H9 (cell line): ENCODE measurements at regions not wholly inside any gene's neighbourhood (a gene's known extent, or its start where the extent isn't known, plus 50 kb on each side); places are given as distances from the start of the nearest gene placed in this dataset.

Experiments
- DNase-seq: peaks from one replicate; pipeline ENCODE4 v3.0.0-alpha.2; 2017
- H2AFZ ChIP-seq: one replicate; pipeline ENCODE4 v1.6.1; 2013; ENCODE audit warnings: mild to moderate bottlenecking, low read length, control low read depth, moderate library complexity
- H2AK5ac ChIP-seq: 2 replicates; pipeline ENCODE4 v1.6.1; 2013; ENCODE audit warnings: low read length, control low read depth, mixed read lengths; ENCODE audit not compliant: insufficient read length
- H2BK120ac ChIP-seq: one replicate; pipeline ENCODE4 v1.6.1; 2013; ENCODE audit warnings: low read depth, mild to moderate bottlenecking, low read length, control low read depth, inconsistent platforms; ENCODE audit not compliant: poor library complexity, severe bottlenecking
- H2BK12ac ChIP-seq: 2 replicates; pipeline ENCODE4 v1.6.1; 2013; ENCODE audit warnings: low read length, control low read depth, mixed read lengths, low read depth; ENCODE audit not compliant: insufficient read length
- H2BK15ac ChIP-seq: 2 replicates; pipeline ENCODE4 v1.6.1; 2013; ENCODE audit warnings: low read depth, low read length, control low read depth
- H2BK20ac ChIP-seq: one replicate; pipeline ENCODE4 v1.6.1; 2013; ENCODE audit warnings: low read depth, mild to moderate bottlenecking, low read length, control low read depth, inconsistent platforms; ENCODE audit not compliant: poor library complexity, severe bottlenecking
- H2BK5ac ChIP-seq: 2 replicates; pipeline ENCODE4 v1.6.1; 2013; ENCODE audit warnings: low read length, control low read depth, mixed read lengths; ENCODE audit not compliant: insufficient read length
- H3K14ac ChIP-seq: 2 replicates; pipeline ENCODE4 v1.6.1; 2013; ENCODE audit warnings: low read length, control low read depth; ENCODE audit not compliant: insufficient read depth
- H3K18ac ChIP-seq: 2 replicates; pipeline ENCODE4 v1.6.1; 2013; ENCODE audit warnings: low read depth, mild to moderate bottlenecking, mixed read lengths, low read length, control low read depth; ENCODE audit not compliant: insufficient read length
- H3K23ac ChIP-seq: 2 replicates; pipeline ENCODE4 v1.6.1; 2013; ENCODE audit warnings: low read length, control low read depth, mixed read lengths, low read depth; ENCODE audit not compliant: insufficient read length
- H3K23me2 ChIP-seq: 2 replicates; pipeline ENCODE4 v1.6.1; 2013; ENCODE audit warnings: low read depth, mild to moderate bottlenecking, mixed read lengths, low read length, control low read depth; ENCODE audit not compliant: insufficient read length, poor library complexity, severe bottlenecking
- H3K27ac ChIP-seq: 2 replicates; pipeline ENCODE4 v1.5.1; 2013; ENCODE audit warnings: low read length, control low read depth, mixed read lengths, low read depth; ENCODE audit not compliant: insufficient read length
- H3K27me3 ChIP-seq: 2 replicates; pipeline ENCODE4 v1.6.1; 2013; ENCODE audit warnings: low read length, control low read depth, inconsistent platforms; ENCODE audit not compliant: insufficient read depth
- H3K4ac ChIP-seq: 2 replicates; pipeline ENCODE4 v1.6.1; 2013; ENCODE audit warnings: low read depth, mild to moderate bottlenecking, control low read depth, inconsistent platforms, low read length, moderate library complexity
- H3K4me1 ChIP-seq: 2 replicates; pipeline ENCODE4 v1.6.1; 2013; ENCODE audit warnings: low read length, control low read depth, inconsistent platforms; ENCODE audit not compliant: insufficient read depth
- H3K4me2 ChIP-seq: 2 replicates; pipeline ENCODE4 v1.6.1; 2013; ENCODE audit warnings: low read length, control low read depth, mixed read lengths; ENCODE audit not compliant: insufficient read length, insufficient read depth
- H3K56ac ChIP-seq: 2 replicates; pipeline ENCODE4 v1.6.1; 2013; ENCODE audit warnings: low read depth, mild to moderate bottlenecking, mixed read lengths, low read length, control low read depth; ENCODE audit not compliant: insufficient read length
- H3K79me1 ChIP-seq: 2 replicates; pipeline ENCODE4 v1.6.1; 2013; ENCODE audit warnings: low read depth, mild to moderate bottlenecking, moderate library complexity, low read length, control low read depth, inconsistent platforms; ENCODE audit not compliant: insufficient read depth, poor library complexity, severe bottlenecking
- H3K79me2 ChIP-seq: 2 replicates; pipeline ENCODE4 v1.6.1; 2013; ENCODE audit warnings: low read length, control low read depth, inconsistent platforms; ENCODE audit not compliant: insufficient read depth
- H3K9ac ChIP-seq: 2 replicates; pipeline ENCODE4 v1.6.1; 2013; ENCODE audit warnings: low read length, control low read depth, mixed read lengths; ENCODE audit not compliant: insufficient read length; ENCODE audit errors: extremely low read depth
- H3K9me3 ChIP-seq: one replicate; pipeline ENCODE4 v1.6.1; 2013; ENCODE audit warnings: low read depth, low read length, inconsistent platforms; ENCODE audit not compliant: control insufficient read depth
- H3T11ph ChIP-seq: one replicate; pipeline ENCODE4 v1.6.1; 2013; ENCODE audit warnings: mild to moderate bottlenecking, low read length, control low read depth, inconsistent platforms
- H4K20me1 ChIP-seq: one replicate; pipeline ENCODE4 v1.6.1; 2013; ENCODE audit not compliant: control insufficient read depth, insufficient read length, insufficient read depth
- H4K5ac ChIP-seq: 2 replicates; pipeline ENCODE4 v1.6.1; 2013; ENCODE audit warnings: low read depth, mild to moderate bottlenecking, mixed read lengths, low read length, control low read depth; ENCODE audit not compliant: insufficient read length
- H4K8ac ChIP-seq: replicated peaks from 2 replicates; pipeline ENCODE4 v1.6.1; 2013; ENCODE audit warnings: low read length, control low read depth, mixed read lengths, low read depth; ENCODE audit not compliant: insufficient read length
- H4K91ac ChIP-seq: 2 replicates; pipeline ENCODE4 v1.6.1; 2013; ENCODE audit warnings: low read depth, mild to moderate bottlenecking, moderate library complexity, mixed read lengths, low read length, control low read depth; ENCODE audit not compliant: insufficient read length
- H3K27ac Mint-ChIP-seq, 3 experiments: 2 replicates in 2 of 3; 3 replicates in 1 of 3; pipeline ENCODE4 v1.8.0; 2020 to 2021; ENCODE audit warnings: mixed read lengths in 3 of 3, mild to moderate bottlenecking in 1 of 3, moderate library complexity in 1 of 3
- H3K27me3 Mint-ChIP-seq: 2 replicates; pipeline ENCODE4 v1.8.0; 2021; ENCODE audit warnings: low read depth, mild to moderate bottlenecking, moderate library complexity, mixed read lengths
- H3K36me3 Mint-ChIP-seq, 3 experiments: 2 replicates in 2 of 3; 3 replicates in 1 of 3; pipeline ENCODE4 v1.8.0; 2020 to 2021; ENCODE audit warnings: low read depth in 3 of 3, mixed read lengths in 3 of 3; ENCODE audit not compliant: insufficient read depth in 1 of 3
- H3K4me1 Mint-ChIP-seq, 2 experiments: 2 replicates each; pipeline ENCODE4 v1.8.0; 2020; ENCODE audit warnings: mixed read lengths in 2 of 2
- H3K4me3 Mint-ChIP-seq, 2 experiments: 2 replicates in 1 of 2; 3 replicates in 1 of 2; pipeline ENCODE4 v1.8.0; 2020 to 2021; ENCODE audit warnings: mild to moderate bottlenecking in 2 of 2, mixed read lengths in 2 of 2, moderate library complexity in 1 of 2
- H3K9me3 Mint-ChIP-seq, 2 experiments: 2 replicates in 1 of 2; 3 replicates in 1 of 2; pipeline ENCODE4 v1.8.0; 2020; ENCODE audit warnings: mild to moderate bottlenecking in 2 of 2, mixed read lengths in 2 of 2, moderate library complexity in 1 of 2
- CTCF ChIP-seq: fragments of 200-600 bp; sonication (generic); conservative IDR thresholded peaks from 3 replicates; pipeline ENCODE4 v1.8.0; 2021; ENCODE audit warnings: antibody characterized with exemption, mild to moderate bottlenecking
- WGBS: extraction: QIAGEN DNeasy Blood & Tissue Kit; methylation state at CpG from one replicate; pipeline ENCODE4 v1.1.7; 2013; ENCODE audit warnings: missing lambda C conversion rate, low lambda C conversion rate, mixed read lengths; ENCODE audit not compliant: insufficient read length; ENCODE audit errors: extremely low coverage; 5-methylcytosine and 5-hydroxymethylcytosine counted together

- H3K56ac ChIP-seq, result no peak overlapping the region
Observed at GRCh38 chr1:81144240-81144825, 656.4 kb upstream of the ADGRL2 start.

More at GRCh38 chr1:81144240-81144825, 656.4 kb upstream of the ADGRL2 start:
- Histone ChIP-seq H4K20me1 (no peaks in the 10 kb centered on the region), H3K27ac (no peak overlapping the region), H2BK20ac (no peak overlapping the region), H4K8ac (no peak overlapping the region), H3K27me3 (no peaks in the 10 kb centered on the region), H4K5ac (no peak overlapping the region), H3K9me3 (no peaks in the 10 kb centered on the region), H3K4ac (no peak overlapping the region), H3K14ac (no peak overlapping the region), H3K18ac (no peak overlapping the region), H2BK120ac (no peak overlapping the region), H3K23me2 (no peaks in the 10 kb centered on the region), H2BK12ac (no peak overlapping the region), H4K91ac (no peak overlapping the region), H2AFZ (no peak overlapping the region), H3T11ph (no peak overlapping the region), H3K4me1 (no peaks in the 10 kb centered on the region; the same call in 1 of the 2 replicates), H2BK5ac (no peak overlapping the region), H2AK5ac (no peak overlapping the region), H3K79me2 (no peaks in the 10 kb centered on the region), H3K23ac (no peak overlapping the region), H2BK15ac (no peak overlapping the region), H3K79me1 (no peaks in the 10 kb centered on the region), H3K4me2 (no peak overlapping the region), H3K9ac (no peak overlapping the region)
- H3K36me3 Mint-ChIP-seq, result peaks cover 5 to 20% (median 6%) of the 10 kb centered on the region in 3 experiments; a peak in 5 of 7 replicates
- no peak for DNase-seq
- H3K4me1 Mint-ChIP-seq, result peaks cover 29 to 34% of the 10 kb centered on the region in 2 experiments
- no peaks in the 10 kb centered on the region for H3K27me3 Mint-ChIP-seq
- H3K9me3 Mint-ChIP-seq, result peaks cover 14 to 16% of the 10 kb centered on the region in 2 experiments; a peak in 4 of 5 replicates
- no peak for TF ChIP-seq CTCF
- no CpG with 5 or more reads among the region's 4 CpGs for WGBS
- H3K27ac Mint-ChIP-seq, result peak overlapping the region in 2 of 3 experiments; percentile 91 to 94; a peak in 3 of 7 replicates
- no peak overlapping the region for H3K4me3 Mint-ChIP-seq
